HG03342 (cell line): ENCODE measurements at regions not wholly inside any gene's neighbourhood (a gene's known extent, or its start where the extent isn't known, plus 50 kb on each side); places are given as distances from the start of the nearest gene placed in this dataset.

Experiments used
- ATAC-seq: cut with Tn5 transposase; IDR thresholded peaks from one replicate; pipeline ENCODE4 v1.9.1; 2021; ENCODE audit warnings: mild to moderate bottlenecking, moderate library complexity; ENCODE audit not compliant: unreplicated experiment

DNA sequence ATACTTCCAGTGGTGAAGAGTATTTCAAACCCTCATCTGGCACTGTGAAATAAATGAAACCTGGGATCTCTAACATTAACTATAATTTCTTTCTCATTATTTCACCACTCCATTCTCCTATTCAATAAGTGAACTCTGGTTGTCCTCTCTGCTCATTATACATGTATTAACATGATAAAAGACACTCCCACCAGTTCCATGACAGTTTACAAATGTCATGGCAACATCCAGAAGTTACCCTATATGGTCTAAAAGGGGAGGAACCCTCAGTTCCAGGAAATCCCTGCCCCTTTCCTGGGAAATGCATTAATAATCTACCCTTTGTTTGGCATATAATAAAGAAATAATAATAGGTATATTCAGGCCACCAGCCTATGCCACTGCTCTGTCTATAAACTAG is 62.7 kb upstream of the BRINP3 start:
- ATAC-seq, result no peak

DNA sequence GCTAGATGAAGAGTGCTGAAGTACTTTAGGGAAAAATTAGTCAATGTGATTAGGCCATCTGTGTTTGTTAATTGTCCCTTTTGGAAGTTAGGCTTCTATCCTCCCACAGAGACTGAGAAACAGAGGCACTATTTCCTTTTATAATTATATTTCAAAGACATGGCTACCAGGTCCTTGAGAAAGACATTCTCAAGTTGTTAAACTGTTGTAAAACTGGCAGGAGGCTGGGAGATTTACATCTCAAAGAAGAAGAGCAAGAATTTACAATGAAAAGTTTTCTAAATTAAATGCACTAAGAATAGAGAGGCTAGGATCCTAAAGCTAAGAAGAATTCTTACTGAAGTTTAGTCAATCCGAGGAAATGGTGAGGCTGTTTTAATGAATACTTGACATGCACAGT is 74.0 kb upstream of the BRINP3 start:
- no peak for ATAC-seq

DNA sequence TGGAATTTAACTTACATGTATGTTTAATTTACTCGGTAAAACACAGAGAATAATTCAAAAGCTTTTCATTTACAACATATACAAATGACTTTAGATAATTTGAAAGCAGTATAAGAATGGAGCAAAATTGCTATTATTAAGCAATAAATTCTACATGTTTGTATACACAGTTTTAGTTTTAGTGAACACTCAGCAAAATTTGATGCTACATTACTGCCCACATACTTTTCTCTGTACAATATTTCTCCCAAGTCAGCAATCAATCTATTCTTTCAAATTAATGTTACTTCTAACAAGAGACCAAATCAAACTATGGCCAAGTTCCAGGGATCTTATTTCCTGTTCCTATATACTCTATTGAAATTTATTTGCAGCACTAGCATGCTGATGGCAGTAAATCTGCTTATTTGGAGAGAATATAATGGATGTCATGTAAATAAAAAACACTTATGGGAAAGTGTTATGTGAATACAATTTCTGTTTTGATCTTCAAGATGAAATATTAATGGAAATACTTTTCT is 82.6 kb upstream of the BRINP3 start:
- no peak for ATAC-seq

- no peak for ATAC-seq
Measured at GRCh38 chr1:190563230-190563629, 85.6 kb upstream of the BRINP3 start.

DNA sequence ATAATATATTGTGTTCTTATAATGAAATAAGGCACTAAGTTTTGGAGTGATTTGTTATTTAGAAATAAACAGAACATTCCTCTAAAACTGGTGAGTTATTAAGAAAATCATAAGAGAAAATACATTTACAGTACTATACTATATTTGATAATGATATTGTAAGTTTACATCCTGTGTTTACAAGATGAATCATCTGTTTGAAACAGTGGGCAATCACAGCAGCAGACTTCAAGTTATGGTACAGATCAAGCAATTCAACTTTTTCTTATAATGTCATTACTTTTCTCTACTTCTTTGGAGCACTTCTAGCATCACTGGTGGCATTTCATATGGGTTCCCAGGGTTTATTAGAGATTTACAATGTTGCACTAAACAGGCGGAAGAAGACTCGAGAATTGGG is 86.5 kb upstream of the BRINP3 start:
- ATAC-seq, result no peak

GRCh38 chr1:190578017-190578416 is 100.4 kb upstream of the BRINP3 start:
- no peak for ATAC-seq

- ATAC-seq, result no peak
Measured at GRCh38 chr1:190578526-190578925, 100.9 kb upstream of the BRINP3 start.

GRCh38 chr1:190579552-190580193 is 102.0 kb upstream of the BRINP3 start:
- ATAC-seq, result peak; percentile 84

GRCh38 chr1:190583862-190584261 is 106.2 kb upstream of the BRINP3 start:
- no peak for ATAC-seq

- ATAC-seq, result no peak
Measured at GRCh38 chr1:190588424-190588823, 110.8 kb upstream of the BRINP3 start.

GRCh38 chr1:190595438-190595837 is 117.8 kb upstream of the BRINP3 start:
- ATAC-seq, result no peak

GRCh38 chr1:190597294-190597693 is 119.6 kb upstream of the BRINP3 start:
- ATAC-seq, result no peak

DNA sequence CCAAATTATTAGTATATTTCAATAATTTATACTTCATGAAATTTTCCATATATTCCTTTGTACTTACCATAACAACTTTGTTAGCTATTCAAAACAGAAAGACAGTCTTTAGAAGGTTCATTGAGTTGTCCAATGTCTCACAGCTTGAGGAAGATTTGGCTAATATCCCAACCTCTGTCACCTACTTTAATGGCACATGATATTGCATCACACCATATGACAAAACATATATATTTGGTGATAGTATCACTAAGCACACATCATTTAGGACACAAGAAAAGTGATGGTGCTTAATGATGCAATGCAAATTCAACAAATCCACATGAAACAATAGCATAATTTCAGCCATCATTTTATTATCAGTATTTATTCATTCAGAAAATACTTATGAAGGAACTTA is 122.0 kb upstream of the BRINP3 start:
- no peak for ATAC-seq

DNA sequence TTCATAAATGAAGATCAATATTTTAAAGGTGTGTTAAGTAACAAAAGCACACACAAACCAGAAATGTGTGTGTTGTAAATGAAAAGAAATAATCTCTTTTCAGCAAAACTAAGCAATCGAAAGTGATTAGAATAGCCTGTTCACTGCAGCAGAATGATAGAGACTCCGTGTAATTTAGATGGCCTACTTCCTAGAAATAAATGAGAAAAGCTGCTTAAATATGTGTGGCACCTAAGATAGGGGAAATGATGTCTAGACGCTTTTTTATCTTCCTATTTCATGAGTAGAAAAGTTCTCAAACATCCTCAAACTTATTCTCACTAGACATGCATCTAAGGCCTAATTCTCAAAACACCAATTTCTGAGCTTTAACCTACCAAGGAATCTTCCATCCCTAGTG is 124.7 kb upstream of the BRINP3 start:
- ATAC-seq, result no peak

GRCh38 chr1:190608282-190608681 is 130.6 kb upstream of the BRINP3 start:
- ATAC-seq, result no peak

GRCh38 chr1:190615818-190616217 is 138.2 kb upstream of the BRINP3 start:
- ATAC-seq, result no peak

- ATAC-seq, result no peak
Measured at GRCh38 chr1:190616235-190616634, 138.6 kb upstream of the BRINP3 start.

GRCh38 chr1:190619724-190620123 is 142.1 kb upstream of the BRINP3 start:
- ATAC-seq, result no peak

DNA sequence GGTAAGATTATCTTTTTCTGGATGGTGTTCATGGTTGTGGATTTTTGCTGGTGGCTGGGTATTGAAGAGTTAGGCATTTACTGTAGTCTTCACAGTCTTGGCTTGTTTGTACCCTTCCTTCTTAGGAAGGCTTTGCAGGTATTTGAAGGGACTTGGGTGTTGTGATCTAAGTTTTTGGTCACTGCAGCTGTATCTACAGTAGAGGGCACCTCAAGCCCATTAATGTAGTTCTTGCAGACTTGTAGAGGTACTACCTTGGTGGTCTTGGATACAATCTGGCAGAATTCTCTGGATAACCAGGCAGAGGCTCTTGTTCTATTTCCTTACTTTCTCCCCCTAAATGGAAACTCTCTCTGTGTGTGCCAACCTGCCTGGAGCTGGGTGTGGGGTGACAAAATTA is 155.8 kb upstream of the BRINP3 start:
- no peak for ATAC-seq

- no peak for ATAC-seq
Measured at GRCh38 chr1:190634134-190634533, 156.5 kb upstream of the BRINP3 start.

- no peak for ATAC-seq
Measured at GRCh38 chr1:190649553-190649952, 171.9 kb upstream of the BRINP3 start.

DNA sequence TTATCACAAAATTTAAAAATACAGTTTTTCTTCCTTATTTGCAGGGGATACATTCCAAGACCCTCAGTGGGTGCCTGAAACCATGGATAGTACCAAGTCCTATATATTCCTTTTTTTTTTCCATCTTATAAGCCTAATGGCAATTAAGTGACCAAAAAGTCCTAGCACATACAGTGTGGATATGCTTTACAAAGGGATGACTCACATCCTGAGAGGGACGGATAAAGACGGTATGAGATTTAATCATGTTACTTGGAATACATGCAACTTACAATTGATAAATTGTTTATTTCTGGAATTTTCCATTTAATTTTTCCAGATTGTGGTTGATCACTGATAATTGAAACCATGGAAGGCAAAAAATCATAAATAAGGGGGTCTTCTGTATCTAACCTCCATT is 181.2 kb upstream of the BRINP3 start:
- no peak for ATAC-seq

DNA sequence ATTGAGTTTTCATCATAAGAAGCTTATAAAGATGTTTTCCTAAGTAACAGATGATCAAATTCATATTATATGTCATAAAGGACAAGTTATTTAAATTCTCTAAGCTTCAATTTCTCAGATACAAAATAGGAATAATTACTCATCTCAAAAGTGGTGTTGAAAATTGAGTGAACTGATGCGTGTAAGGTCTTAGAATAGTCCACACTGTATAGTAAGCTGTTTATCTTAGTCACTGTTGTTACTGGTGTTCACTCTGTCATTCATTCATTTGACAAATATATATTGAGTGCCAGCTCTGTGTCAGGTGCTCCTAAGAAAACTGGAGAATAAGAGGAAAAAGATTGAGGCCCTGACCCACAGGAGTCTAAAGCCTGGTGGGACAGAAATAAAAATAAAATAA is 186.3 kb upstream of the BRINP3 start:
- peak; percentile 80 for ATAC-seq
